Endodermal cell (in vitro differentiated cells): ENCODE measurements at regions not wholly inside any gene's neighbourhood (a gene's known extent, or its start where the extent isn't known, plus 50 kb on each side); places are given as distances from the start of the nearest gene placed in this dataset.

Experiments used
- DNase-seq: peaks from one replicate; pipeline ENCODE4 v3.0.0-alpha.2; 2017
- H3K27ac ChIP-seq: 2 replicates; pipeline ENCODE4 v1.5.1; 2013; ENCODE audit warnings: mild to moderate bottlenecking, low read depth, low read length, moderate library complexity
- H3K27me3 ChIP-seq: 2 replicates; pipeline ENCODE4 v1.6.1; 2013; ENCODE audit warnings: mild to moderate bottlenecking, low read length, moderate library complexity; ENCODE audit not compliant: insufficient read depth, control insufficient read depth, poor library complexity, severe bottlenecking
- H3K36me3 ChIP-seq: 2 replicates; pipeline ENCODE4 v1.7.0; 2013; ENCODE audit warnings: mild to moderate bottlenecking, low read length, moderate library complexity; ENCODE audit not compliant: control insufficient read depth, insufficient read depth
- H3K4me1 ChIP-seq: one replicate; pipeline ENCODE4 v1.7.0; 2013; ENCODE audit warnings: low read length; ENCODE audit not compliant: control insufficient read depth, insufficient read depth
- H3K4me3 ChIP-seq: 2 replicates; pipeline ENCODE4 v1.5.1; 2013; ENCODE audit warnings: mild to moderate bottlenecking, low read length, moderate library complexity
- H3K9ac ChIP-seq: 2 replicates; pipeline ENCODE4 v1.6.1; 2013; ENCODE audit warnings: mild to moderate bottlenecking, low read length, moderate library complexity; ENCODE audit not compliant: poor library complexity, severe bottlenecking; ENCODE audit errors: extremely low read depth
- H3K9me3 ChIP-seq: 2 replicates; pipeline ENCODE4 v1.6.1; 2013; ENCODE audit warnings: mild to moderate bottlenecking, low read length, moderate library complexity; ENCODE audit not compliant: control insufficient read depth
- H3K27ac Mint-ChIP-seq: 2 replicates; pipeline ENCODE4 v1.8.0; 2020; ENCODE audit warnings: mixed read lengths
- H3K27me3 Mint-ChIP-seq: 2 replicates; pipeline ENCODE4 v1.8.0; 2021; ENCODE audit warnings: mild to moderate bottlenecking, mixed read lengths; ENCODE audit not compliant: insufficient read depth
- H3K36me3 Mint-ChIP-seq: 2 replicates; pipeline ENCODE4 v1.8.0; 2020; ENCODE audit warnings: low read depth, mixed read lengths
- H3K4me1 Mint-ChIP-seq: 2 replicates; pipeline ENCODE4 v1.8.0; 2020; ENCODE audit warnings: mixed read lengths
- H3K4me3 Mint-ChIP-seq: 2 replicates; pipeline ENCODE4 v1.8.0; 2020; ENCODE audit warnings: mild to moderate bottlenecking, moderate library complexity, mixed read lengths
- H3K9me3 Mint-ChIP-seq: 2 replicates; pipeline ENCODE4 v1.8.0; 2020; ENCODE audit warnings: mild to moderate bottlenecking, mixed read lengths
- WGBS, 2 experiments: methylation state at CpG; one replicate each; pipeline versions ENCODE4 v1.1.5 to v1.1.7; 2013; ENCODE audit warnings: missing lambda C conversion rate in 2 of 2, mixed read lengths in 1 of 2; ENCODE audit not compliant: insufficient coverage in 1 of 2, insufficient read length in 1 of 2; 5-methylcytosine and 5-hydroxymethylcytosine counted together
- TF ChIP-seq, protein P1 (sequence below): fragments of 200-600 bp; sonication (generic); conservative IDR thresholded peaks from 2 replicates; pipeline ENCODE4 v1.5.0; 2021; ENCODE audit warnings: antibody characterized with exemption, mild to moderate bottlenecking

DNA sequence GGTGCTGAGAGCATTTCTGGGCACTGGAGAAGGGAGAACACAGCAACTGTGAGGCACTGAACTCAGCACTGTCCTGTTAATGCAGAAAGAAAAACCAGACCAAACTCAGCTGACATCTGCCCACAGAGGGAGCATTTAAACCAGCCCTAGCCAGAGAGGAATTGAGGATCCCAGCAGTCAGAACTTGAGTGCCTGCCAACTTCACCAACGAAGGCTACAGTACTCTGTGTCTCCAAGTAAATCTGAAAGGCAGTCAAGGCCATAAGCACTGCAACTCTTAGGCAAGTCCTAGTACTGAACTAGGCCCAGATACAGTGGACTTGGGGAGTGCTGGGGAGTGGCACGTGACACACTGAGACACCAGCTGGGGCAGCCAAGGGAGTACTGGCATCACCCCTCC, 176.2 kb upstream of the ZC3H15 start:
- 90 to 94% methylated on average over 1 to 2 of the region's 2 CpGs for WGBS, 2 experiments
- no peak overlapping the region for H3K9ac ChIP-seq
- Mint-ChIP-seq H3K27me3 (no peaks in the 10 kb centered on the region), H3K9me3 (peaks cover 36% of the 10 kb centered on the region), H3K36me3 (peaks cover 5% of the 10 kb centered on the region), H3K4me3 (no peak overlapping the region), H3K4me1 (peaks cover 33% of the 10 kb centered on the region), H3K27ac (no peak overlapping the region)
- TF ChIP-seq, protein P1, sequence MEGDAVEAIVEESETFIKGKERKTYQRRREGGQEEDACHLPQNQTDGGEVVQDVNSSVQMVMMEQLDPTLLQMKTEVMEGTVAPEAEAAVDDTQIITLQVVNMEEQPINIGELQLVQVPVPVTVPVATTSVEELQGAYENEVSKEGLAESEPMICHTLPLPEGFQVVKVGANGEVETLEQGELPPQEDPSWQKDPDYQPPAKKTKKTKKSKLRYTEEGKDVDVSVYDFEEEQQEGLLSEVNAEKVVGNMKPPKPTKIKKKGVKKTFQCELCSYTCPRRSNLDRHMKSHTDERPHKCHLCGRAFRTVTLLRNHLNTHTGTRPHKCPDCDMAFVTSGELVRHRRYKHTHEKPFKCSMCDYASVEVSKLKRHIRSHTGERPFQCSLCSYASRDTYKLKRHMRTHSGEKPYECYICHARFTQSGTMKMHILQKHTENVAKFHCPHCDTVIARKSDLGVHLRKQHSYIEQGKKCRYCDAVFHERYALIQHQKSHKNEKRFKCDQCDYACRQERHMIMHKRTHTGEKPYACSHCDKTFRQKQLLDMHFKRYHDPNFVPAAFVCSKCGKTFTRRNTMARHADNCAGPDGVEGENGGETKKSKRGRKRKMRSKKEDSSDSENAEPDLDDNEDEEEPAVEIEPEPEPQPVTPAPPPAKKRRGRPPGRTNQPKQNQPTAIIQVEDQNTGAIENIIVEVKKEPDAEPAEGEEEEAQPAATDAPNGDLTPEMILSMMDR: no peak
- H3K27me3 ChIP-seq: no peaks in the 10 kb centered on the region
- DNase-seq: no peak
- H3K4me1 ChIP-seq: no peaks in the 10 kb centered on the region
- H3K4me3 ChIP-seq: no peak overlapping the region
- H3K27ac ChIP-seq: no peak overlapping the region
- H3K36me3 ChIP-seq: no peaks in the 10 kb centered on the region
- peaks cover 18% of the 10 kb centered on the region for H3K9me3 ChIP-seq

DNA sequence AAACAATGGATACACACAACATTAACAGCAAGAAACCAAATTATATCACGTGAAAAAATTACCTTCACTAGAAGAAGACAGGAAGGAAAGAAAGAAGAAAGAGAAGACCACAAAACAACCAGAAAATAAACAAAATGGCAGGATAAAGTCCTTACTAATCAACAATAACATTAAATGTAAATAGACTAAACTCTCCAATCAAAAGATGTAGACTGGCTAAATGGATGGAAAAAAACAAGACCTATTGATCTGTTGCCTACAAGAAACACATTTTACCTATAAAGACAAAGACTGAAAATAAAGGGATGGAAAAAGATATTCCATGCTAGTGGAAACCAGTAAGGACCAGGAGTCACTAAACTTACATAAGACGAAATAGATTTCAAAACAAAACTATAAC, 167.0 kb upstream of the ZC3H15 start:
- Mint-ChIP-seq H3K4me3 (no peak overlapping the region), H3K27ac (no peak overlapping the region), H3K27me3 (no peaks in the 10 kb centered on the region), H3K36me3 (peaks cover 6% of the 10 kb centered on the region), H3K9me3 (peaks cover 57% of the 10 kb centered on the region), H3K4me1 (no peaks in the 10 kb centered on the region)
- Histone ChIP-seq H3K4me3 (no peak overlapping the region), H3K9ac (no peak overlapping the region), H3K4me1 (no peaks in the 10 kb centered on the region), H3K27me3 (no peaks in the 10 kb centered on the region), H3K36me3 (no peaks in the 10 kb centered on the region), H3K27ac (no peak overlapping the region), H3K9me3 (peaks cover 6% of the 10 kb centered on the region)
- no peak for DNase-seq
- WGBS, 2 experiments: 89% methylated on average over 2 of the region's 2 CpGs; no CpG with 5 or more reads in 1 of the 2 experiments
- TF ChIP-seq, protein P1: no peak

DNA sequence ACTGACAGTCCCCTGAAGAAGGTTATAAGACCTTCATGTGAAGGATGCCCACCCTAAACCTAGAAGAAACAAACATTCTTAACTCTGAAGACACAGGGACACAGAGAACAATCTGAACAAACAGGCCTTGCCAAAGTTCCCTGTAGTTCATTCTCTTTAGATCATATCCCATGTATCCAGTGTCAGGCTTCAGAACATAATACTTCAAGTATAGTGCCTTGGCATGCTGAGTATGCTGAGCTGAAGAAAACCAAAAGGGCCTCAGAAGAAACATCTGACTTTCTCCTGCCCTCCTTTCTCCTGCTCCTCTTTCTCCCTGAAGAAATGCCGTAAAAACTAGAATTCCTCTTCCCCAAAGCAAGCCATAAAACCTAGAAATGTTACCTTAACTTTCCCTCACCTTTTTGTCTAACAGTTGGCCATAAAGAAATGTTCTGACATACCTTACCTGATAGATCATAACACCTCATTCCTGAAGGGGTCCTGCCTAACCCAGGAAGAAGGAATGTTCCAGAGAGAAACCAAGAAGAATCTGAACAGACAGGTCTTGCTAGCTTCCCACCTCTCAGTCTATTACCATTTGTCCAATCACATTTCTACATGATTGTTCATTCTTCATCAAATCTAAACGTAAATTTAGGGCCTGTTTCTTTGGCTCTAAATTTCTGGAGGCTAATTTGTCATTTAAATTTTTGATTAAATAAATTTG, 160.1 kb upstream of the ZC3H15 start:
- H3K27me3 ChIP-seq: no peaks in the 10 kb centered on the region
- H3K4me1 ChIP-seq: no peaks in the 10 kb centered on the region
- H3K9me3 Mint-ChIP-seq: peaks cover 9% of the 10 kb centered on the region
- 84 to 89% methylated on average over 1 to 2 of the region's 2 CpGs for WGBS, 2 experiments
- no peak for DNase-seq
- no peaks in the 10 kb centered on the region for H3K36me3 ChIP-seq
- peak overlapping the region; percentile 57 for H3K27ac Mint-ChIP-seq
- no peaks in the 10 kb centered on the region for H3K36me3 Mint-ChIP-seq
- no peak overlapping the region for H3K27ac ChIP-seq
- no peak overlapping the region for H3K4me3 Mint-ChIP-seq
- no peak overlapping the region for H3K4me3 ChIP-seq
- no peaks in the 10 kb centered on the region for H3K9me3 ChIP-seq
- peaks cover 3% of the 10 kb centered on the region for H3K4me1 Mint-ChIP-seq
- TF ChIP-seq, protein P1: no peak
- no peaks in the 10 kb centered on the region for H3K27me3 Mint-ChIP-seq
- no peak overlapping the region for H3K9ac ChIP-seq
